ENCODE measurements at regions not wholly inside any gene's neighbourhood (a gene's known extent, or its start where the extent isn't known, plus 50 kb on each side); places are given as distances from the start of the nearest gene placed in this dataset.

- CTCF ChIA-PET (ENCODE audit: partially characterized antibody): interaction anchor here (0.7 kb wide), 1 partner anchor 457 kb away, joined by 4 read pairs; no protein-coding TSS in a partner anchor
- Histone ChIP-seq H3K4me2 (ENCODE audit: insufficient read depth in 1 of 2, low read depth in 2 of 2, low read length in 2 of 2) (no peak overlapping the region), H4K5ac (ENCODE audit: insufficient read length, low read depth, low read length) (no peak overlapping the region), H2BK5ac (ENCODE audit: low read depth, low read length) (no peak overlapping the region), H3K27ac (ENCODE audit: low read depth, low read length) (no peak overlapping the region), H2BK15ac (ENCODE audit: low read length) (no peak overlapping the region), H3K4ac (replicated peaks; ENCODE audit: insufficient read length, low read depth, low read length) (no peak overlapping the region), H2BK120ac (replicated peaks; ENCODE audit: low read depth, low read length) (no peak overlapping the region), H2BK12ac (ENCODE audit: low read depth, low read length) (no peak overlapping the region), H3K14ac (ENCODE audit: insufficient read length) (no peak overlapping the region), H3K9ac (replicated peaks in 1 of 4; ENCODE audit: extremely low read depth in 1 of 4, low read depth in 3 of 4, low read length in 3 of 4) (no peak overlapping the region), H3K79me2 (ENCODE audit: control insufficient read depth in 1 of 2, insufficient read depth in 2 of 2, low read length in 2 of 2) (no peaks in the 10 kb centered on the region), H3K4me1 (replicated peaks in 1 of 4; ENCODE audit: control insufficient read depth in 3 of 4, insufficient read depth in 4 of 4, low read length in 3 of 4) (no peaks in the 10 kb centered on the region; a peak in 1 of 7 replicates), H3K79me1 (ENCODE audit: low read depth, low read length) (no peaks in the 10 kb centered on the region), H3K23me2 (ENCODE audit: low read depth, low read length) (no peaks in the 10 kb centered on the region), H2AFZ (ENCODE audit: low read length) (no peak overlapping the region), H4K91ac (replicated peaks; ENCODE audit: insufficient read length, low read length) (no peak overlapping the region), H3K36me3 (ENCODE audit: control insufficient read depth in 2 of 4, insufficient read depth in 4 of 4, low read length in 3 of 4) (no peaks in the 10 kb centered on the region), H3K4me3 (ENCODE audit: extremely low read depth in 1 of 4, insufficient read depth in 2 of 4, low read depth in 3 of 4, low read length in 4 of 4) (no peak overlapping the region), H3K56ac (replicated peaks; ENCODE audit: insufficient read length, low read depth, low read length) (no peak overlapping the region), H3K23ac (ENCODE audit: insufficient read length) (no peak overlapping the region), H3K9me3 (ENCODE audit: insufficient read depth in 2 of 2, low read depth in 1 of 2, low read length in 1 of 2) (no peaks in the 10 kb centered on the region), H3K27me3 (replicated peaks in 1 of 4; ENCODE audit: control insufficient read depth in 3 of 4, extremely low read depth in 1 of 4, insufficient read depth in 3 of 4, low read length in 3 of 4) (no peaks in the 10 kb centered on the region), H2BK20ac (ENCODE audit: low read length) (no peak overlapping the region), H2AK5ac (ENCODE audit: low read depth, low read length) (no peak overlapping the region), H4K20me1 (replicated peaks in 1 of 2; ENCODE audit: control insufficient read depth in 1 of 2, insufficient read depth in 2 of 2, low read length in 2 of 2) (no peaks in the 10 kb centered on the region), H4K8ac (ENCODE audit: extremely low read depth, insufficient read depth, low read length) (no peak overlapping the region), H3K18ac (ENCODE audit: extremely low read depth, low read length) (no peak overlapping the region)
- no peak for TF ChIP-seq SIRT6 (IDR thresholded peaks at IDR 0.05; ENCODE audit: low read length)
- no peak for TF ChIP-seq SIN3A (conservative IDR thresholded peaks at IDR 0.05 in 1 of 2, IDR thresholded peaks at IDR 0.05 in 1 of 2; ENCODE audit: low read depth in 1 of 2, low read length in 2 of 2)
- no peak for TF ChIP-seq ASH2L (IDR thresholded peaks at IDR 0.05; ENCODE audit: low read length)
- TF ChIP-seq BRCA1 (IDR thresholded peaks at IDR 0.05; ENCODE audit: low read depth, low read length): no peak
- no peak for TF ChIP-seq JUN (IDR thresholded peaks at IDR 0.05; ENCODE audit: low read depth, low read length)
- TF ChIP-seq EP300 (IDR thresholded peaks at IDR 0.05; ENCODE audit: borderline replicate concordance in 1 of 2, low read depth in 2 of 2, low read length in 2 of 2): no peak
- no peak for TF ChIP-seq SRF (IDR thresholded peaks at IDR 0.05; ENCODE audit: low read depth, low read length)
- TF ChIP-seq BACH1 (IDR thresholded peaks at IDR 0.05; ENCODE audit: low read length): no peak
- no peak for TF ChIP-seq RFX5 (IDR thresholded peaks at IDR 0.05; ENCODE audit: borderline replicate concordance, low read depth, low read length)
- no peak for TF ChIP-seq HDAC2 (IDR thresholded peaks at IDR 0.05; ENCODE audit: borderline replicate concordance in 1 of 2, low read depth in 2 of 2, low read length in 2 of 2)
- FAIRE-seq (no peak), DNase-seq (ENCODE audit: low read depth in 1 of 2, low spot score in 2 of 2) (no peak)
- WGBS, 2 experiments (ENCODE audit: extremely low coverage in 1 of 2, insufficient coverage in 1 of 2, insufficient read length in 1 of 2, insufficient replicate concordance in 2 of 2, low coverage in 1 of 2, low lambda C conversion rate in 2 of 2, missing lambda C conversion rate in 1 of 2): 87% methylated on average over 2 of the region's 2 CpGs; no CpG with 5 or more reads in 1 of the 2 experiments
- POLR2A ChIA-PET (ENCODE audit: partially characterized antibody): no interaction called here
These were observed 797.9 kb downstream of the TLE4 start for GRCh38 chr9:80369641-80370040.
